Right renal pelvis (tissue), 4 donors: ENCODE measurements at regions not wholly inside any gene's neighbourhood (a gene's known extent, or its start where the extent isn't known, plus 50 kb on each side); places are given as distances from the start of the nearest gene placed in this dataset.

Source experiments
- DNase-seq, 4 donors: peaks; one replicate each; pipeline ENCODE4 v3.0.0-alpha.2; 2013; ENCODE audit warnings: low read depth in 4 of 4, low spot score in 3 of 4, missing footprints in 1 of 4

DNA sequence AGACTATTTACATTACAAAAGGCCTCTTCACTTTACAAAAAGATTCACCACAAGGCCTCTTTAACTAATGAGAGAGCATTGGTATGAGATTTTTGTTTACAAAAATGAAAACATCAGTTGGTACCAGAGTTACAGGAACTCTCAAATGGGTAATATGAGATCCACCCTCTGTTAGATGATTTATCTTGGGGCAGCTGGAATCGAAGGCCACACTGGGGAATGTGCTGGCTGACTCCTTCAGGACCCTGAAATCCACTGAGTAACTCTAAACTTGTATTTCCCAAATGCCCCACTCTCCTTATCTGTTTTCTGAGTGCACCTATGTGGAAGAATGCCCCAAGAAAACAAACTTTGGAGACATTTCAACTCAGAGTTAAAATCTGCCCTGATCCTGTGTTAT is 232.9 kb upstream of the F9 start:
- DNase-seq: no peak

DNA sequence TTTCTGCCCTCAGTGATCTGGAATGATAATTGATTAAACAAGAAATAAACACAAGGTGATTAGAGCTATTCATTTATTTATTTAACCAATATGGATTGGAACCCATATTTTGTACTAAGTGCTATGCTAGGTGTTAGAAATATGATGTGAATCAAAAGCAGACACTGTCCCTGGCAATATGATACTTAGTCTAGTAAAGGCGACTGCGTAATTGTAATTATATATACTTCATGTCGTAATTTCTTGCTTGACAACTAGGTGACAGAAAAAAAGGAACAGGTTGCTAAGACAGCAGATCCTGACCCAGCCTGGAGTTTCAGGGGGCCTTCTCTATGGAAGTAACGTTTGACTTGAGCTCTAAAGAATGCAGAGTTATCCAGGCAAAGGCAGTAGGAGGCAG is 236.5 kb upstream of the F9 start:
- DNase-seq: no peak

DNA sequence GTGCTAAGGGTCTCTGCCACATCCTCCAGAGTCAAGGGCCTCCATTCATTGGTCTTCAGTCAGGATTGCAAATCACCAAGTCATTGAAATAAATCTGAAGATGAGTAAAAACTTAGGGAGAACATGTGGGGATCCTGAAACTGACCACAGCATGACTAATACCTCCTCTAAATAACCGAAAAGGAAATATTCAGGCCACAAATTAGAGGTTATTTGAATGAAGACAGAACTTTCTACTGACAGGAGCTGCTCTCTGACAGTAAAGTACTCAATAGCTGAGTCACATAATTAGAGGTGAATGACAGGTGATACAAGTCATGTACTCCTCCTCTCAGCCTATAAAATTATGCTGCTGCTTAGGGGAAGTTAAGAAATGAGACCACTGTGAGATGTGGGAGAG is 240.2 kb upstream of the F9 start:
- DNase-seq: no peak

GRCh38 chrX:139287155-139287924 is 243.2 kb upstream of the F9 start:
- DNase-seq: no peak

DNA sequence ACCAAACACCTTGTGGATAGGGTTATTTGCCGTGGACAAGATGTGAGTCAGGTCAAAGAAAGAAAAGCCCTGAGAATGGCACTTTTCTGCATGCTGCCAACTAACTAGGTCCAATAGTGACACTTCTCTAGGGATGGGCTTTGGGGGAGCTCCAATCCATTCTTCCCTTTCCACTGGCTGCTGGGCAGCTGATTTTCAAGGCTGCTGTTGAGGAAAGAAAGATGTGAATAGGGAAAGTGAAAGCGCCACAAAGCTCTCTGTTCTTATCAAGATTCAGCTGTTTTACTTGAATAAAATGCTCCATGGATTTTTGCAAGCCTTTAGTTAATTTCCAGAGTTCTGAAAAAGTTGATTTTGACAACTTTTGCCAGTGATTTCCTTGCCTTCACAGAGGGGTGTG is 244.2 kb upstream of the F9 start:
- DNase-seq: no peak

DNA sequence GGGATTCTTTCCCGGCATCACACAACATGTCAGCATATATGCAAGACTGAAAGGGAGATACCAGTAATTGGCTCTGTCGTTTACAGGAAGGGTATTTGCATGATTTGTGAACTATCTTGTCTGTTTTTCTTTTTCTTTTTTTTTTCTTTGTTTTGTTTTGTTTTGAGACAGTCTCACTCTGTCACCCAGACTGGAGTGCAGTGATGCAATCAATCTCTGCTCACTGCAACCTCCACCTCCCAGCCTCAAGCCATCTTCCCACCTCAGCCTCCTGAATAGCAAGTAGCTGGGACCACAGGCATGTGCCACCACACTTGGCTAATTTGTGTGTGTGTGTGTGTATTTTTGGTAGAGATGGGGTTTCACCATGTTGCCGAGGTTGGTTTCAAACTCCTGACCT is 262.7 kb upstream of the F9 start:
- no peak for DNase-seq

DNA sequence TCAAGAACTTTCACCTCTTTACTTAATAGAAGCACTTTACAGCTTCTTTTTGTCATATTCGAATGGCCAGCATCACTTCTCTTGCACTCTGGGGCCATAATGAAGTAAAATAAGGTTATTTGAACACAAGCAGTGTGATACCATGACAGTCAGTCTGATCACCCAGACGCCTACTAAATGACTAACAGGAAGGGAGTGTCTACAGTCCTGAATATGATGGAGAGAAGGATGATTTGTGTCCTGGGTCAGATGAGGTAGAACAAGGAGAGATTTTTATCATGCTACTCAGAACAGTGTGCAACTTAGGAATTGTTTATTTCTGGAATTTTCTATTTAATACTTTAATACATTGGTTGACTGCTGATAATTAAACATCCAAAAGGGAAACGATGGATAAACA is 284.2 kb upstream of the F9 start:
- no peak for DNase-seq

DNA sequence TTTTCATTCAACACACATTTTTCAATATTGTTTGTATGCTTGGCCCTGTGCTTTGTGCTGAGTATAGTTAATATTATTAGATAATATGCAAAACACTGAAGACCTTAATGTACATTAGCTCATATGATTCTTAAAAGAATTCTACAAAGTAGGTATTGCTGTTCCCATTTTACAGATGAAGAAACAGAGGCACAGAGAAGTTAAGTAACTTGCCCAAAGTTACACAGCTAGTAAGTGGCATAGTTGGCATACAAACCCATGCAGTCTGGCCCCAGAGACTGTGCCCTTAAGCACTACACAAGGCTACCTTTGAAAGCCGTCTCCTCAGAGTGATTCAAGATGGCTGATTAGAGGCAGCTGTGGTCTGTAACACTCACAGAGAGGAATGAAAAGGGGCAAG is 293.4 kb upstream of the F9 start:
- DNase-seq: no peak

GRCh38 chrX:139234898-139235297 is 295.6 kb upstream of the F9 start:
- no peak for DNase-seq

DNA sequence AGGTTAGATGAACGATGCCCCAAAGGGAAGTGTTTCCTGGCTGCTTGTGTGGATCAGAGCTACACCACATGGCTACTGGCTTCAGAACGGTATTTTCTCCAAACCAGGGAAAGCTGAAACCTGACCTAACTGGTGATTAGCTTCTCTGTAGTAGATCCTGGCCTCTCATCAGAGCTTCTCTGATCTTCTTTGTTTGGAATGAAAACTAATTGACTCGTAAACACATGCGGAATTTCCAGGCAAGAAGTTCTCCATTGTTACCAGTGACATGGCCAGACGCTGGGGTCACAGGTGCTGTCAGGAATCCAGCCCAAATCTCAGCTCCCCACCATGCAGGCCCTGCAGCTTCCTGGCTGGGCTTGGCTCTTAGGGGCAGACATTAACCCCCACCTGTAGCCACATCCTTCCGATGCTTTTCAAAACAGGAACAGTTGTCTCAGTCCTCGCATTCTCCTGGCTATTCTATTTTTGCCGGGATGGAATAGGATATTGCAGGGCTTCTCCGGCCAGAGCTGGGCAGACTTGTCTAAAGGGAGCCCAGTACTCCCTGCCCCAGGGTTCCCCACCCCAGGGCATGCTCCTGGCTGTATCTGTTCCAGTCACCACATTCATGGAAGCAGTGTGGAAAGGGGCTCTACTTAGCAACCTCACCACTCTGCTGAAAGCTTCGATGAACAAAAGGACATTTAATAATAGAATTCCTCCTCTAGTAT is 305.4 kb upstream of the F9 start:
- DNase-seq: no peak

- DNase-seq: no peak
Measured at GRCh38 chrX:139222511-139223200, 307.9 kb upstream of the F9 start.

DNA sequence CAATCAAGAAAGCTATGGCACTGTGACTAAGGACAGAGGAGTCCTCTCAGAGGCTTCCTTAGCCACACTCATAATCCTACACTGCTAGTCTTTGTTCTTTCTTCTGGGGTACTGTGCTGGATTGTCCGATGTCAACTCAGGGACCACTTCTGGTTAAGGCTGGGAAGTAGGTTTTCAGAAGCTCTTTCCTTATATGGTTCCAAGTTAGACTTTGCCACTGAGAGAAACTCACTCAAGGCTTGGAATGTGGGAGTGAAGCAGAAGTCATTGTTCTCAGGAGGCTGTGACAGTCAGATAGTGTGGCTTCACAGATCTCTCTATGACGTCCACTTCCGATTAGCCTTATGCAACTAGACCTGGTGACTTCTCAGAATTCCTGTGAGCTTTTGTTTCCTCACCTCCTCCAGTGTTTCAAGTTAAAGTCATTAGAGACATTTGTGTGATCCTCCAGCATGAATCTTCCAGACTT is 317.3 kb upstream of the F9 start:
- DNase-seq: no peak

DNA sequence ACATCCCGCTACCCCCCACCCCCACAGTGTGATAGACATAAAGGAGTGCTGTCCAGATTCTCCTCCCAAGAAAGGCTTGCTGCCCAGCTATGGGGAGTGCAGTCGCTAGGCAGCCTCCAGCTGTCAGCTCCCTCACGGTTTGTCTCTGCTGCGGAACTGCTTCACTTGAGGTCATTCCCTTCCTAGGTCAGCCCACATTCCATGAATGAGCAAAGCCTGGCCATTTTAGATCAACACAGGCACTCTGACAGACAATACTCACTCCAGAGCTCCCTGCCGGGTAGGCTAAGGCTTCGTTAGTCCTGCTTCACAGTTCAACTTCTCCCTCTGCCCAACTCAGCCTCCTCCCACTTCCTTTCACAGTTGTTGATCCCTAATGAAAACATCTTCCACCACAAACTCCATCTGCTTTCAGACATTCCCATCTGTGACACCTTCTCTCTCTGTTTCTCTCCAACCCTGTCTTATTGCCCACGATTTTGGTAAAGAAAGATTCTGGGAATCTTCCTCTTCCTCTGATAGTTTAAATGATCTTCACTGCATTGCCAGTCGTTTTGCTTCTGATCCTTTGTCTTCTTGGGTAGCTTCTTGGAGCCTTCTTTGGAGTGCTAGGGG is 318.9 kb upstream of the F9 start:
- DNase-seq: no peak

GRCh38 chrX:139209342-139209741 is 321.2 kb upstream of the F9 start:
- no peak for DNase-seq

GRCh38 chrX:139207655-139208054 is 322.9 kb upstream of the F9 start:
- no peak for DNase-seq

GRCh38 chrX:139206914-139207313 is 323.6 kb upstream of the F9 start:
- no peak for DNase-seq

DNA sequence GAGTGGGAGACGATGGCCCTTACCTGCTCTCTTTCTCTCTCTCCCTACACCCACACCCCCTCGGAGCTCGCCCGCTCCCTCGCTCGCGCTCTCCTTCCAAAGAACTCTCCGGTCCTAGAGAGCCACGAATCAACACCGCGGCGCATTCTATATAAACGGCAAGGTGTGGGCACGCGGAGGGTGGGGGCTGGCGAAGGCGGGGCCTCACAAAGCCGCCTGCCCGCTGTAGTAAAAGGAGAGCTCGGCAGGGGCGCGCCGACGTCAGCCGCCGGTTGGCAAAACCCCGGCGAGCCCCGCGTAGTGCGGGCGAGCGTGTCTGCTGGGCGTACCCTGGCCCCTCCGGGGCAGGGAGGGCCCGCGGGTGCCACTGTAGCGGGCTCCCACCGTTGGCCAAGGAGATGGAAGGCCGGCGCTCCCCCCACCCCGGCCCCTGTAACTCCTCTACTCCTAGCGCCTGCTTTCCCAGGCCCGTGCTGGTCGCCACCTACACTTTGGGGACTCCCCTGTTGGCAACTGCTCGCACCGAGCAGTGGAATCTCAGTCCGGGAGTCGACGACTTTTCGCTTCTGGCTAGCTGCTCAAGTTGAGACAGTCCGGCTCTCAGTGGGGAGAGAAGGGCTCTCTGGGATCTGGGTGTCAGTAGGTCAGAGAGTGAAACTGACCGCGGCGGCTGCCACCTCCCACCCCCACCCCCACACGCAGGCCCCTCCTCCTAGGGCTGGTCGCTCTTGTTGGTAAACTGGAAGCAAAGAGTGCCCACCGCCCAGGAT is 325.5 kb upstream of the F9 start:
- no peak for DNase-seq

- no peak for DNase-seq
Measured at GRCh38 chrX:139204571-139204897, 326.0 kb upstream of the F9 start.

- DNase-seq: no peak
Measured at GRCh38 chrX:139203651-139204570, 326.6 kb upstream of the F9 start.
